GM13977 (cell line): ENCODE measurements at regions not wholly inside any gene's neighbourhood (a gene's known extent, or its start where the extent isn't known, plus 50 kb on each side); places are given as distances from the start of the nearest gene placed in this dataset.

Source experiments
- DNase-seq: peaks from one replicate; pipeline ENCODE4 v3.0.0; 2012; ENCODE audit warnings: low spot score
- in situ Hi-C: fragments of 300-500 bp; cut with MboI; formaldehyde crosslinking; loops from one replicate; pipeline ENCODE4 v1.12.0; 2022; ENCODE audit warnings: low sequenced_read_pairs, low pct_unique_long_range_greater_than_20kb, mixed read lengths, inconsistent platforms; ENCODE audit not compliant: unreplicated experiment
- TF ChIP-seq, protein P1 (sequence below): IDR thresholded peaks from 2 replicates; pipeline ENCODE4 v1.5.1; 2012; ENCODE audit warnings: mild to moderate bottlenecking, control low read depth; ENCODE audit not compliant: insufficient read depth; ENCODE audit errors: extremely low read depth, missing control alignments

DNA sequence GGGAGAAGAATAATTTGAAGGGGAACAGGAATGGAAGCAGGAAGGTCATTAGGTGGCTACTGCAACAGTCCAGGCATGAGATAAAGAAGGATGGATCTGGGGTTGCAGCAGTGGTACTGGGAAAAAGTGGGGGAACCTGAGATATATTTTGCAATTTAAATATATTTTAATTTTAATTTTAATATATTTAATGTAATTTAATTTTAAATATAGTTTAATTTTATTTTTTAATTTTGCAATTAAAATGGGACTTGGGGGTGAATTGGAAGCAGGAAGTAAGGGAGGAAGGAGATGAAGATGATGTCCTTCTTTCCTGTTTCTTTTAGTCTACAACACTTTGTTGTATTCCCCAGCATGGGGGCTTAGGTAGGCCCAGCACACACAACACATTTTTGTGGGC lies 369.8 kb downstream of the GADD45G start:
- DNase-seq = no peak
- TF ChIP-seq, protein P1, sequence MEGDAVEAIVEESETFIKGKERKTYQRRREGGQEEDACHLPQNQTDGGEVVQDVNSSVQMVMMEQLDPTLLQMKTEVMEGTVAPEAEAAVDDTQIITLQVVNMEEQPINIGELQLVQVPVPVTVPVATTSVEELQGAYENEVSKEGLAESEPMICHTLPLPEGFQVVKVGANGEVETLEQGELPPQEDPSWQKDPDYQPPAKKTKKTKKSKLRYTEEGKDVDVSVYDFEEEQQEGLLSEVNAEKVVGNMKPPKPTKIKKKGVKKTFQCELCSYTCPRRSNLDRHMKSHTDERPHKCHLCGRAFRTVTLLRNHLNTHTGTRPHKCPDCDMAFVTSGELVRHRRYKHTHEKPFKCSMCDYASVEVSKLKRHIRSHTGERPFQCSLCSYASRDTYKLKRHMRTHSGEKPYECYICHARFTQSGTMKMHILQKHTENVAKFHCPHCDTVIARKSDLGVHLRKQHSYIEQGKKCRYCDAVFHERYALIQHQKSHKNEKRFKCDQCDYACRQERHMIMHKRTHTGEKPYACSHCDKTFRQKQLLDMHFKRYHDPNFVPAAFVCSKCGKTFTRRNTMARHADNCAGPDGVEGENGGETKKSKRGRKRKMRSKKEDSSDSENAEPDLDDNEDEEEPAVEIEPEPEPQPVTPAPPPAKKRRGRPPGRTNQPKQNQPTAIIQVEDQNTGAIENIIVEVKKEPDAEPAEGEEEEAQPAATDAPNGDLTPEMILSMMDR = no peak
- in situ Hi-C loops = no loop called here

DNA sequence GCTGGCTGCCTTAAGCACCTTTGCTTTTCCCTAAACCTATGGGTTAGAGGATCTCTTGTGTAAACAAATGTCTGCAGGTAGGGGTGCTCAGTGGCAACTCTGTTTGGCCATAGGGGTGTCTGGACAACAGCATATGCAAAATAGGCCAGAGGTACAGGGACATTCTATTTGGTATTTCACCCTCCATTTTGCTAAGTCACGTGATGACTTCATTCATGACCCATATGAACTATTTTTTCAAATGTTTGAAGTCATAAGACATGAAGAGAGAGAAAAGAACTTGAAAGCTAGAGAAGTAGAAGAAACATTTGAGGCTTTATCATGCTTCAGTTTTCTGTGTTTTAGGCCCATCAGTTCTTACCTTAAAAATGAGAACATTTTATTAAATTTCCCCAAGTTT lies 370.2 kb downstream of the GADD45G start:
- DNase-seq = no peak
- in situ Hi-C loops = no loop called here

DNA sequence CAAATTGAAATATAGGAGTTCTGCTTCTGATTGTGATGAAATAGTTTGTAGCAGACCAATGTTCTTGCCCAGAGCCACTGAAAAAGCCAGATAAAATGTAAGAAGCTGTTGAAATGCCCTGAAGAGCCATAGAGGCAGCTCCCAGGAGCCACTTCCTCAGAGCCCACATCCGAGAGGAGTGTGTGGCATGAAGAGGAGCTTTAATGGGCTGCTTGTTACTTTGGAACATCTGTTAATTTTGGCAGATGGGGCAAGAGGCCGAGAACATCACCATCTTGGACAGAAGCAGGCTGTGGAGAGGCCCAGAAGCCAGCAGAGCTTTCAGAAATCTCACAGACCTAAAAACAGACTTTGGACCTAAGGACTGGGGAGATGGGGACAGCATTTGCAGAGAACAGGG lies 370.8 kb downstream of the GADD45G start:
- TF ChIP-seq, protein P1 = no peak
- no peak for DNase-seq
- in situ Hi-C loops = no loop called here

More for the DNA sequence above, 370.2 kb downstream of the GADD45G start:
- TF ChIP-seq, protein P1 = no peak

DNA sequence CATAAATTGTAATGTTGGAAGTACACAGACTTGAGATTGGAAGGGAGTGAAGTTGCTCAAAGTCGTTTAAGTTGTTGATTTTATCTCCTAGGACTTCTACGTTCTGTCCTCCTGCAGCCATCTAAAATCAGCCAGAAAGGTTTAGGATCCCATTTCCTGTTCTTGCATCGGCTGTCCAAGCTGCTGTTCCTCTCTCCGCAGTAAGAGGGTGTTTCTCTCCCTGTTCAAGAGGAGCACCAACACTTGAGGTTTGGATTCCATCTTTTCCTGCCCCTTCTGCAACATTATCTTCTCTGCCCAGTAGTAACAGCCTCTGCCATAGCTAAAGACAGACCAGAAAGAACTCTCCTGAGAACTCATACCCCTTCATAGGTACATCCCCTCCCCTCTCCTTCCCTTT lies 373.4 kb downstream of the GADD45G start:
- TF ChIP-seq, protein P1 = no peak
- in situ Hi-C loops = no loop called here
- no peak for DNase-seq

DNA sequence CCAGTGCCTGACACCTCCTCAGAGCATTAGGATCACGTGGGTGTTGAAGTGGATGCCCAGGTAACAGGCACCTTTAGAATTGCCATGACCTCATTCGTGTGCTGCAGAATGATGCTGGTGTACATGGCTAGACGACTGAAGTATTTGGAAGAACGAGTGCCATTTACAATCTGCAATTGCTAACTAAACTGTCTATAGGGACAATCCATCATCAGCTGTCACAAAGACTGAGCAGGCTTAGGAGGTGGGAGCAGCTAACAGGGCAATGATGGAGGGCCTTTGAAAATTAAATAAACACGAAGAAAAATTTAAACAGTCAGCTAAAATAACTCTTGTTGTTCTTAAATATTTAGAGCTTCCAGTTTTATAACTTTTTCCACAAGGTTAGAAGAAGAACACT lies 375.8 kb downstream of the GADD45G start:
- TF ChIP-seq, protein P1 = no peak
- in situ Hi-C loops = no loop called here
- no peak for DNase-seq

DNA sequence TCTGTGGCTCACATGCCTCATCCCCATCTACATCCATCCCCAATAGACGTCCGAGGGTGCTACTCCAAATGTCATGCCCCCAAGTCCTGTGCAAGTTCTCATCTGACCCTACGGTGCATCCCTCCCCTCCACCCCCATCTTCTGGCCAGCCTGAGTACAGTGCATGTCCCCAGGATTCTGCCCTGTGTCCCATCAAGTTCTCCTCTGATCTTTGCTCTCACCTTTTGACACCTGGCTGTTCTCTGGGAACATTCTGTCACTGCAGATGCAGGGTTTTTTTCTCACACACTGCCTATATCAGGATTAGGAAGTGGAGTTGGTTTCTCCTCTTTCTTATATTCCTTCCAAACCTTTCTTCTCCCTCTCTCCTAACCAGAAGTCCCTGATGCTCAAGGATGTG lies 377.2 kb downstream of the GADD45G start:
- TF ChIP-seq, protein P1 = no peak
- no peak for DNase-seq
- in situ Hi-C loops = no loop called here

DNA sequence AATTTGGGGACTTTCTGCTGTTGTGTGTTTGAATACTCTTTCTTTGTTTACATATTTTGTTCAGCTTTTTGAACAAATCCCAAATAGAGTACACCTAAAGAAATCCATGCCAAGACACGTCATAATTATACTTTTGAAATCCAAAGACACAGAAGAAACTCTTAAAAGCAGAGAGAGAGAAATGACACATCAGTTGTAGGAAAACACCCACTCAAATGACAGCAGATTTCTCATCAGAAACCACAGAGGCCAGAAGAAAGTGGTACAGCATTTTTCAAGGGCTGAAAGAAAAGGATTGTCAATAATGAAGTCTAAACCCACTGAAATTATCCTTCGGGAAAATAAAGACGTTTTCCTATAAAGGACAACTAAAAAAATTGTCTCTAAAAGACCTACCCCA lies 378.6 kb downstream of the GADD45G start:
- TF ChIP-seq, protein P1 = no peak
- in situ Hi-C loops = no loop called here
- no peak for DNase-seq
